ENCODE measurements at regions not wholly inside any gene's neighbourhood (a gene's known extent, or its start where the extent isn't known, plus 50 kb on each side); places are given as distances from the start of the nearest gene placed in this dataset.
"Not testable (repeated sequence)": the region's sequence is repeated elsewhere in the genome, so short reads cannot be mapped to it uniquely, and the experiment has no call there.

DNA sequence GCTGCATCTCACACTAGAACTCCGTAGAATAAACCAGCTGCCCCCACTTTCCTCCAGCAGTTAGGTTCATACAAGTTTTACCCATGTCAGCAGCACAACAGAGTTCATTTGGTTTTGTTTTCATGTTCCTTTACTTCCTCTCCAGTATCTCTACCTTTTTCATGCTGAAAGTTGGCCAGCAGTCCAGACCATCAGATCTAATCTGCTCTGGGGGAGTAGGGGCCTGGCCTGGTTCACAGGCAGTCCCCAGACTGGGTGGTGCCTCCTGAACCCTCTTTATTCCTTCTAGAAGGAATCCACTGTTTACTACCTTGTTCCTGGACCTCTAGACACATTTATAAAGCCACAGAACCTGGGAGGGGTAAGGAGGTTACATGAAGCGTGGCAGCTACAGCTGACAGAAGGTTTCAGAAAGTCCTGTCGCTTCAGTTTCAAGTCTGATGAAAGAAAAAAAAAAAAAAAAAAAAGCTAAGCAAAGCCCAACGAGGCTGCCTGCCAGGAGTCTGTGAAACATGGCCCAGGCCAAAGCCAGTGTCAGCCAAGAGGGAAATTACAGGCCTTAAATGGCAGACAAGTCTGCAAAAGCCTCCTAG, 184.6 kb upstream of the JUN start:
- Histone ChIP-seq H3K4me1 (peaks cover 0 to 51% (median 14%) of the 10 kb centered on the region in 4 donors), H3K27me3 (no peaks in the 10 kb centered on the region), H3K9me3 (no peaks in the 10 kb centered on the region), H3K36me3 (no peaks in the 10 kb centered on the region), H3K27ac (peak overlapping the region; percentile 86 to 96 (median 93)), H3K4me3 (no peak overlapping the region)
- intact Hi-C loops (cut with DNase I) = no loop called here
- ATAC-seq (peak; percentile 50 to 67 (median 59)), DNase-seq (peak; percentile 81 to 90 (median 88))
- TF ChIP-seq POLR2A (IDR thresholded peaks at IDR 0.05) = no peak
- TF ChIP-seq, protein P1, sequence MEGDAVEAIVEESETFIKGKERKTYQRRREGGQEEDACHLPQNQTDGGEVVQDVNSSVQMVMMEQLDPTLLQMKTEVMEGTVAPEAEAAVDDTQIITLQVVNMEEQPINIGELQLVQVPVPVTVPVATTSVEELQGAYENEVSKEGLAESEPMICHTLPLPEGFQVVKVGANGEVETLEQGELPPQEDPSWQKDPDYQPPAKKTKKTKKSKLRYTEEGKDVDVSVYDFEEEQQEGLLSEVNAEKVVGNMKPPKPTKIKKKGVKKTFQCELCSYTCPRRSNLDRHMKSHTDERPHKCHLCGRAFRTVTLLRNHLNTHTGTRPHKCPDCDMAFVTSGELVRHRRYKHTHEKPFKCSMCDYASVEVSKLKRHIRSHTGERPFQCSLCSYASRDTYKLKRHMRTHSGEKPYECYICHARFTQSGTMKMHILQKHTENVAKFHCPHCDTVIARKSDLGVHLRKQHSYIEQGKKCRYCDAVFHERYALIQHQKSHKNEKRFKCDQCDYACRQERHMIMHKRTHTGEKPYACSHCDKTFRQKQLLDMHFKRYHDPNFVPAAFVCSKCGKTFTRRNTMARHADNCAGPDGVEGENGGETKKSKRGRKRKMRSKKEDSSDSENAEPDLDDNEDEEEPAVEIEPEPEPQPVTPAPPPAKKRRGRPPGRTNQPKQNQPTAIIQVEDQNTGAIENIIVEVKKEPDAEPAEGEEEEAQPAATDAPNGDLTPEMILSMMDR (IDR thresholded peaks at IDR 0.05) = no peak
- WGBS (ENCODE audit: insufficient coverage, low coverage, low lambda C conversion rate, missing lambda C conversion rate) = 7% methylated on average over 4 of the region's 4 CpGs

DNA sequence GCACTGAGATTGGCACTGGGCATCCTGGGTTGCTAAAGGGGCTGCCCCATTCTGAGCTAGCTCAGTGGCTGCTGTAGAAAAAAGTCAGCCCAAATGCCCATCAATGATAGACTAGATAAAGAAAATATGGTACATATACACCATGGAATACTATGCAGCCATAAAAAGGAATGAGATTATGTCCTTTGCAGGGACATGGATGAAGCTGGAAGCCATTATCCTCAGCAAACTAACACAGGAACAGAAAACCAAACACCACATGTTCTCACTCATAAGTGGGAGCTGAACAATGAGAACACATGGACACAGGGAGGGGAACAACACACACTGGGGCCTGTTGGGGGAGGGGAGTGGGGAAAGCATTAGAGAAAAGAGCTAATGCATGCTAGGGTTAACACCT, 185.3 kb upstream of the JUN start:
- ATAC-seq (peak in 1 of 4 donors; percentile 10), DNase-seq (peak in 1 of 3 donors; percentile 55)
- H3K27me3 ChIP-seq; intact Hi-C loops (cut with DNase I); H3K9me3 ChIP-seq; H3K36me3 ChIP-seq; H3K4me3 ChIP-seq: not testable (repeated sequence)
- H3K4me1 ChIP-seq = peaks cover 0 to 51% (median 14%) of the 10 kb centered on the region in 4 donors
- peak overlapping the region in 2 of 3 donors; percentile 93 to 96 for H3K27ac ChIP-seq

DNA sequence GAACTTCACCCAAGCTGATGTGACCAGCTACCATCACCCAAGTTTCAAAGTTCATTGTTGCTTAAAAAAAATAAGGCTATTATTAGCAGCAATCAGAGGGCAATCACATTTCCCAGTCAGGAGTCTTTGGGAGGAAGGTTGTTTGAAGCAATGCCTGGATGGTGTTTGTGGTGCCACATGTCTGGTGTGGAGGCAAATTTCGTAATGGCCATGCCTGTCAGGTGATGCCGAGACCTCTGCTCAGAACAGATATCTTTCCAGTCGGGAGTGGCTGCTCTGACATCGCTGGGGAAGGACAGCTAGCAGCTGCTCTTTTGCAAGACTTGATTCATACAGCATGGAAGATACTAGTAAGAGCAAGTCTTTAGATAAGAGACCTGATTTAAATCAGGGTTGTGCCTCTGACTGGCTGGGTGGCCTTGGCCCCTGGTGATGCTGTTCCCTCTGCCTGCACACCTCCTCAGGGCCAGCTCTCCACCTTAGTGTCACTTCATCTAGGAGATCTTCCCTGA, 187.8 kb upstream of the JUN start:
- ATAC-seq (peak; percentile 75 to 94 (median 82)), DNase-seq (peak; percentile 80 to 94 (median 89))
- WGBS (ENCODE audit: insufficient coverage, low coverage, low lambda C conversion rate, missing lambda C conversion rate) = 0% methylated on average over 1 of the region's 4 CpGs
- Histone ChIP-seq H3K27ac (peak overlapping the region; percentile 82 to 96 (median 93)), H3K4me3 (no peak overlapping the region), H3K4me1 (peaks cover 0 to 44% (median 14%) of the 10 kb centered on the region in 4 donors), H3K9me3 (no peaks in the 10 kb centered on the region), H3K27me3 (no peaks in the 10 kb centered on the region), H3K36me3 (no peaks in the 10 kb centered on the region)
- intact Hi-C loops (cut with DNase I) = no loop called here
- TF ChIP-seq, protein P1 (IDR thresholded peaks at IDR 0.05) = no peak
- TF ChIP-seq POLR2A (IDR thresholded peaks at IDR 0.05) = peak; percentile 60

DNA sequence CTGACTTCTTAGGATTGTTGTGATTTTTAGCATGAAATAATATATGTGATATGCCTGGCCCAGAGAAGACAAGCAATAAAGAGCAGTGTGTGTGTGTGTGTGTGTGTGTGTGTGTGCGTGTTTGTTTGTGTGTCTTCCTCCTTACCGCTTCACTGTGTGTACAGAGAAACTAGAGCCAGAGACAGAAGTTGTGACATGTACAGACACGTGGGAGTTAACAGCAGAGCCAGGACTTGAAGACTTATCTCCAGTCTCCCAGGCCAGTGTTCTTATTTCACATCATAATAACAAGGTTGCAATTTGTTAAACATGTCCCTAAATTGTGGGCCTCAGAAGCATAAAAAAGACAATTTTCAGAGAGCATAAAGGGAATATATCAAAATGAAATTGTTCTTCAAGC, 192.0 kb upstream of the JUN start:
- H3K4me1 ChIP-seq = peaks cover 0 to 12% (median 5%) of the 10 kb centered on the region in 4 donors
- intact Hi-C loops (cut with DNase I) = no loop called here
- TF ChIP-seq, protein P1 (IDR thresholded peaks at IDR 0.05) = no peak
- TF ChIP-seq POLR2A (IDR thresholded peaks at IDR 0.05) = no peak
- H3K36me3 ChIP-seq = no peaks in the 10 kb centered on the region
- H3K4me3 ChIP-seq = no peak overlapping the region
- 31% methylated on average over 3 of the region's 3 CpGs for WGBS (ENCODE audit: insufficient coverage, low coverage, low lambda C conversion rate, missing lambda C conversion rate)
- H3K9me3 ChIP-seq = no peaks in the 10 kb centered on the region
- DNase-seq = no peak
- no peak overlapping the region for H3K27ac ChIP-seq
- no peak for ATAC-seq
- no peaks in the 10 kb centered on the region for H3K27me3 ChIP-seq

DNA sequence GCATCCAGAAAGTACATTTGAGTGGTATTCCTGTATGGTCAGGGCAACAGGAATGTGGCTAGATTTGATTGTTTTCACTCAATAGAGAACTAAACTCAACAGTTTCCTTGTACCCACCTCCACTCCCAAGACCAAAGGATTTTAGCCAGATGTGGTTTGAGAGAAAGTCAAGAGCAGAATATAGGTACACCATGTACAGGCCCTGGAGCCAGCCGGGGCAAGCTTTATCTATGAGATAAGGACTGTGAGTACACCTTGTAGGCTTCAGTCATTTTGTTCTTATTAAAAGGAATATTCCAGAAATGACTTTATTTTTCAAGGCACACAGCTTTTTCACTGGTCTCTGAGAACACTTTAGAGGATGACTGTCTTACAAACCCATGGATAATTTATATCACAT, 192.4 kb upstream of the JUN start:
- Histone ChIP-seq H3K4me1 (peaks cover 0 to 8% (median 3%) of the 10 kb centered on the region in 4 donors), H3K27ac (no peak overlapping the region), H3K36me3 (no peaks in the 10 kb centered on the region), H3K9me3 (no peaks in the 10 kb centered on the region), H3K27me3 (no peaks in the 10 kb centered on the region), H3K4me3 (no peak overlapping the region)
- ATAC-seq = no peak
- no peak for DNase-seq
- WGBS (ENCODE audit: insufficient coverage, low coverage, low lambda C conversion rate, missing lambda C conversion rate) = 29% methylated on average over 1 of the region's 1 CpG
- no peak for TF ChIP-seq POLR2A (IDR thresholded peaks at IDR 0.05)
- TF ChIP-seq, protein P1 (IDR thresholded peaks at IDR 0.05) = no peak
- intact Hi-C loops (cut with DNase I) = no loop called here
